HCT116 (cell line): ENCODE measurements at regions not wholly inside any gene's neighbourhood (a gene's known extent, or its start where the extent isn't known, plus 50 kb on each side); places are given as distances from the start of the nearest gene placed in this dataset.

ENCODE experiments used
- ATAC-seq: fragments of 200-7000 bp; cut with Tn5 transposase; 2 replicates; pipeline ENCODE4 v1.9.1; 2020; ENCODE audit warnings: mild to moderate bottlenecking, moderate library complexity
- BruUV-seq: library from RNA; stranded (reverse); fragments of 400-500 nt; replicated peaks from 2 replicates; lab custom pipeline; 2021; lab: Mats Ljungman, UMichigan
- CTCF ChIA-PET: fragments of 300-600 bp; sonication (Branson Sonifier 250); formaldehyde crosslinking; loops from one replicate; lab custom pipeline; 2021; ENCODE audit warnings: antibody characterized with exemption; lab: Charles Lee
- POLR2A ChIA-PET: fragments of 300-600, 350-600 bp; sonication (Branson Sonifier 250); formaldehyde crosslinking; loops from one replicate; lab custom pipeline; 2021; ENCODE audit warnings: antibody characterized with exemption; lab: Charles Lee
- RAD21 ChIA-PET, 2 experiments: fragments of 300-600 bp; sonication (Branson Sonifier 250); formaldehyde crosslinking; loops; one replicate each; lab custom pipeline; 2023; ENCODE audit warnings: low total read pairs in 2 of 2; ENCODE audit not compliant: uncharacterized antibody in 2 of 2, unreplicated experiment in 2 of 2, low non-redundant PET in 1 of 2; lab: Charles Lee
- DNase-seq: peaks from one replicate; pipeline ENCODE4 v3.0.0-alpha.2; 2010; ENCODE audit warnings: low read depth, low spot score
- H2AFZ ChIP-seq: fragments of 200-600 bp; shearing (Covaris generic), sonication (generic); 2 replicates; pipeline ENCODE4 v1.6.1; 2017; ENCODE audit warnings: low read depth, mixed run types, mixed read lengths, antibody characterized with exemption, low read length; ENCODE audit not compliant: poor library complexity, severe bottlenecking
- H3K27ac ChIP-seq: 2 replicates; pipeline ENCODE4 v1.5.1; 2012; ENCODE audit warnings: low read depth, low read length
- H3K27me3 ChIP-seq: fragments of 200-600 bp; sonication (generic); 2 replicates; pipeline ENCODE4 v1.6.1; 2016; ENCODE audit warnings: mixed run types, low read length, mixed read lengths; ENCODE audit not compliant: insufficient read depth
- H3K36me3 ChIP-seq, 2 experiments: fragments of 200-500 bp in 1 of 2; fragments of 200-600 bp in 1 of 2; sonication (Bioruptor generic) in 1 of 2; sonication (generic) in 1 of 2; 2 replicates each; pipeline versions ENCODE4 v1.5.1 to v1.6.1; 2014 to 2016; ENCODE audit warnings: low read length in 2 of 2, inconsistent platforms in 1 of 2, mixed read lengths in 1 of 2, mixed run types in 1 of 2; ENCODE audit not compliant: insufficient read depth in 2 of 2, control insufficient read depth in 1 of 2
- H3K4me1 ChIP-seq, 2 experiments: fragments of 200-600 bp in 1 of 2; sonication (generic) in 1 of 2; 2 replicates each; pipeline versions ENCODE4 v1.5.1 to v1.6.1; 2012 to 2017; ENCODE audit warnings: low read length in 2 of 2, inconsistent platforms in 1 of 2, mild to moderate bottlenecking in 1 of 2, mixed read lengths in 1 of 2, mixed run types in 1 of 2, moderate library complexity in 1 of 2; ENCODE audit not compliant: insufficient read depth in 2 of 2, control insufficient read depth in 1 of 2
- H3K4me2 ChIP-seq: fragments of 200-600 bp; sonication (generic); 2 replicates; pipeline ENCODE4 v1.6.1; 2017; ENCODE audit warnings: mixed run types, low read length, mixed read lengths
- H3K4me3 ChIP-seq, 2 experiments: fragments of 200-600 bp in 1 of 2; sonication (generic) in 1 of 2; replicated peaks in 1 of 2; 2 replicates each; pipeline ENCODE4 v1.5.1; 2011 to 2016; ENCODE audit warnings: low read length in 2 of 2, control low read depth in 1 of 2, low read depth in 1 of 2, mild to moderate bottlenecking in 1 of 2, mixed read lengths in 1 of 2, mixed run types in 1 of 2
- H3K79me2 ChIP-seq: fragments of 200-600 bp; sonication (generic); 2 replicates; pipeline ENCODE4 v1.6.1; 2017; ENCODE audit warnings: mild to moderate bottlenecking, mixed run types, low read length, moderate library complexity, mixed read lengths; ENCODE audit not compliant: insufficient read depth
- H3K9ac ChIP-seq: fragments of 200-600 bp; sonication (generic); 2 replicates; pipeline ENCODE4 v1.6.1; 2016; ENCODE audit warnings: low read length, mixed read lengths
- H3K9me2 ChIP-seq: fragments of 200-600 bp; sonication (generic), shearing (Covaris generic); 2 replicates; pipeline ENCODE4 v1.6.1; 2017; ENCODE audit warnings: mixed run types, mild to moderate bottlenecking, moderate library complexity; ENCODE audit not compliant: insufficient read depth
- H3K9me3 ChIP-seq, 2 experiments: fragments of 200-500 bp in 1 of 2; fragments of 200-600 bp in 1 of 2; sonication (Bioruptor generic) in 1 of 2; sonication (generic) in 1 of 2; 2 replicates each; pipeline ENCODE4 v1.6.1; 2014 to 2017; ENCODE audit warnings: low read length in 2 of 2, mixed read lengths in 2 of 2, inconsistent platforms in 1 of 2, low read depth in 1 of 2, mild to moderate bottlenecking in 1 of 2, mixed run types in 1 of 2, moderate library complexity in 1 of 2; ENCODE audit not compliant: control insufficient read depth in 1 of 2, insufficient read depth in 1 of 2
- H4K20me1 ChIP-seq: fragments of 200-600 bp; sonication (generic), shearing (Covaris generic); 2 replicates; pipeline ENCODE4 v1.6.1; 2017; ENCODE audit warnings: mixed run types, mild to moderate bottlenecking, moderate library complexity; ENCODE audit not compliant: insufficient read depth
- ATF3 ChIP-seq: IDR thresholded peaks from 2 replicates; pipeline ENCODE4 v1.6.1; 2012
- CBX3 ChIP-seq: IDR thresholded peaks from 2 replicates; pipeline ENCODE4 v1.6.1; 2012; ENCODE audit warnings: low read depth
- CEBPB ChIP-seq: IDR thresholded peaks from 2 replicates; pipeline ENCODE4 v1.6.1; 2012; ENCODE audit warnings: low read depth
- CTCF ChIP-seq, 3 experiments: fragments of 200-600 bp in 1 of 3; sonication (generic) in 1 of 3; IDR thresholded peaks in 2 of 3; conservative IDR thresholded peaks in 1 of 3; 2 replicates each; pipeline ENCODE4 v1.5.1; 2012 to 2017; ENCODE audit warnings: low read depth in 2 of 3, low read length in 2 of 3, antibody characterized with exemption in 1 of 3, borderline replicate concordance in 1 of 3, control low read depth in 1 of 3, mild to moderate bottlenecking in 1 of 3, mixed read lengths in 1 of 3, mixed run types in 1 of 3, moderate library complexity in 1 of 3; ENCODE audit not compliant: insufficient read depth in 1 of 3
- EGR1 ChIP-seq: IDR thresholded peaks from 2 replicates; pipeline ENCODE4 v1.6.1; 2012; ENCODE audit warnings: low read depth
- ELF1 ChIP-seq: IDR thresholded peaks from 2 replicates; pipeline ENCODE4 v1.6.1; 2012; ENCODE audit warnings: low read depth, borderline replicate concordance
- EZH2phosphoT487 ChIP-seq: fragments of 200-600 bp; IDR thresholded peaks from 2 replicates; pipeline ENCODE4 v1.6.1; 2018; ENCODE audit warnings: antibody characterized with exemption, borderline replicate concordance
- FOSL1 ChIP-seq: IDR thresholded peaks from 2 replicates; pipeline ENCODE4 v1.6.1; 2012; ENCODE audit warnings: low read depth
- JUND ChIP-seq: IDR thresholded peaks from 2 replicates; pipeline ENCODE4 v1.6.1; 2012
- POLR2A ChIP-seq: IDR thresholded peaks from 2 replicates; pipeline ENCODE4 v1.7.0; 2011; ENCODE audit warnings: borderline replicate concordance; ENCODE audit not compliant: insufficient read depth, insufficient read length; ENCODE audit errors: extremely low read depth
- RAD21 ChIP-seq: IDR thresholded peaks from 2 replicates; pipeline ENCODE4 v1.6.1; 2012; ENCODE audit warnings: low read depth, mild to moderate bottlenecking
- REST ChIP-seq: IDR thresholded peaks from 2 replicates; pipeline ENCODE4 v1.6.1; 2012; ENCODE audit warnings: low read depth
- SP1 ChIP-seq: IDR thresholded peaks from 2 replicates; pipeline ENCODE4 v1.6.1; 2012; ENCODE audit warnings: low read depth
- SRF ChIP-seq: IDR thresholded peaks from 2 replicates; pipeline ENCODE4 v1.6.1; 2012; ENCODE audit warnings: low read depth
- TCF7L2 ChIP-seq: IDR thresholded peaks from 2 replicates; pipeline ENCODE4 v1.7.0; 2011; ENCODE audit warnings: borderline replicate concordance, inconsistent platforms; ENCODE audit not compliant: insufficient read depth, insufficient read length; ENCODE audit errors: extremely low read depth
- YY1 ChIP-seq: IDR thresholded peaks from 2 replicates; pipeline ENCODE4 v1.6.1; 2011; ENCODE audit warnings: low read length, low read depth, moderate library complexity, mild to moderate bottlenecking; ENCODE audit not compliant: insufficient replicate concordance; ENCODE audit errors: extremely low read depth
- ZBTB33 ChIP-seq: IDR thresholded peaks from 2 replicates; pipeline ENCODE4 v1.6.1; 2011; ENCODE audit warnings: mild to moderate bottlenecking, low read length, moderate library complexity; ENCODE audit not compliant: insufficient replicate concordance; ENCODE audit errors: extremely low read depth
- ZFX ChIP-seq: fragments of 450-650 bp; IDR thresholded peaks from 2 replicates; pipeline ENCODE4 v1.6.1; 2017
- ZNF274 ChIP-seq: fragments of 200-500 bp; sonication (Bioruptor generic); IDR thresholded peaks from 2 replicates; pipeline ENCODE4 v1.6.1; 2014; ENCODE audit warnings: mild to moderate bottlenecking, low read depth, low read length, inconsistent platforms
- intact Hi-C: fragments of 100-400 bp; cut with micrococcal nuclease; formaldehyde crosslinking; loops from 2 replicates; pipeline ENCODE4 v1.10.0; 2022
- TF ChIP-seq, protein P1 (sequence below): IDR thresholded peaks from 2 replicates; pipeline ENCODE4 v1.6.1; 2012

GRCh38 chr18:24633121-24633520 is 172.7 kb downstream of the HRH4 start:
- Histone ChIP-seq H3K79me2 (no peaks in the 10 kb centered on the region), H4K20me1 (no peaks in the 10 kb centered on the region), H3K27ac (no peak overlapping the region), H3K4me3 (no peak overlapping the region), H3K9me2 (no peaks in the 10 kb centered on the region), H3K4me2 (no peak overlapping the region), H3K9me3 (no peaks in the 10 kb centered on the region), H3K27me3 (peaks cover 15% of the 10 kb centered on the region; the same call in 1 of the 2 replicates), H3K4me1 (no peaks in the 10 kb centered on the region), H3K36me3 (no peaks in the 10 kb centered on the region), H2AFZ (no peak overlapping the region), H3K9ac (no peak overlapping the region)
- CTCF ChIA-PET, result no interaction called here
- intact Hi-C loops, result no loop called here
- ATAC-seq, result no peak
- BruUV-seq, result no TSS peak
- RAD21 ChIA-PET, result no interaction called here
- no peak for DNase-seq
- no peak for TF ChIP-seq ELF1
- TF ChIP-seq FOSL1, result no peak
- no peak for TF ChIP-seq SP1
- no peak for TF ChIP-seq RAD21
- TF ChIP-seq, protein P1, sequence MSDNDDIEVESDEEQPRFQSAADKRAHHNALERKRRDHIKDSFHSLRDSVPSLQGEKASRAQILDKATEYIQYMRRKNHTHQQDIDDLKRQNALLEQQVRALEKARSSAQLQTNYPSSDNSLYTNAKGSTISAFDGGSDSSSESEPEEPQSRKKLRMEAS, result no peak
- no peak for TF ChIP-seq SRF
- TF ChIP-seq ZFX, result no peak
- TF ChIP-seq POLR2A, result no peak
- no peak for TF ChIP-seq EGR1
- TF ChIP-seq CTCF (IDR thresholded peaks at IDR 0.05 in 2 of 3, conservative IDR thresholded peaks at IDR 0.05 in 1 of 3; ENCODE audit: borderline replicate concordance in 1 of 3, insufficient read depth in 1 of 3, low read depth in 2 of 3, low read length in 2 of 3), result no peak
- no peak for TF ChIP-seq TCF7L2
- TF ChIP-seq YY1, result no peak
- TF ChIP-seq JUND, result no peak
- no peak for TF ChIP-seq ATF3
- no peak for TF ChIP-seq ZBTB33
- TF ChIP-seq ZNF274, result no peak
- TF ChIP-seq CBX3, result no peak
- TF ChIP-seq EZH2phosphoT487, result no peak
- TF ChIP-seq CEBPB, result no peak
- no peak for TF ChIP-seq REST
- POLR2A ChIA-PET, result no interaction called here
